Liver (tissue), 3 donors: ENCODE measurements at regions not wholly inside any gene's neighbourhood (a gene's known extent, or its start where the extent isn't known, plus 50 kb on each side); places are given as distances from the start of the nearest gene placed in this dataset.

Experiments
- ATF3 ChIP-seq: IDR thresholded peaks from 2 replicates; pipeline ENCODE4 v1.6.1; 2016; ENCODE audit warnings: antibody characterized with exemption
- CTCF ChIP-seq: fragments of 150-350 bp; IDR thresholded peaks from 2 replicates; pipeline ENCODE4 v1.5.1; 2017; ENCODE audit warnings: improper control_type of control experiment, low read depth, low read length; ENCODE audit not compliant: missing input control
- RAD21 ChIP-seq, 2 donors: IDR thresholded peaks; 2 replicates each; pipeline ENCODE4 v1.6.1; 2016; ENCODE audit warnings: antibody characterized with exemption in 2 of 2, mild to moderate bottlenecking in 2 of 2
- YY1 ChIP-seq: IDR thresholded peaks from 2 replicates; pipeline ENCODE4 v1.6.1; 2016; ENCODE audit warnings: antibody characterized with exemption, mild to moderate bottlenecking
- donor health status: healthy.
- donor health status: healthy.

DNA sequence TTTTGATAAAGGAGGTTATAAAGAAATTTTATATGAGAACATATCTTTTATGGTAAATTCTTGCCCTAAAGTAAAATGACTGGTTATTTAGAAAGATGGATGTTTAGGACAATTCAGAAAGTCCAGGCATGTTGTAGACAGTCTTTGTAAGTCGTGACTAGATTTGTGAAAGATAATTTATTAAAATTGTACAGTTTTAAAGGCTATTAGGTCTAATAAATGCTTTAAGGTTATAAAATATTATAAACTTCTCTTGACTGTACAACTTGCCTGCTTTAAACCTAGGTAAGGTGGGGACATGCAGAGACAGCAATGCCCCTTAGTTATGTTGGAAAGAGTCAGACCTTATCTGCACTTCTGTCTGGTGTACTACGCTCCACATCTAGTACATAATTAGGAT is 933.5 kb downstream of the SI start:
- TF ChIP-seq CTCF: no peak
- no peak for TF ChIP-seq YY1
- TF ChIP-seq ATF3: no peak
- no peak for TF ChIP-seq RAD21 (IDR thresholded peaks at IDR 0.05)
